Left ventricle myocardium inferior (tissue), 1 donor: ENCODE measurements at regions not wholly inside any gene's neighbourhood (a gene's known extent, or its start where the extent isn't known, plus 50 kb on each side); places are given as distances from the start of the nearest gene placed in this dataset.

Source experiments
- DNase-seq: peaks from one replicate; pipeline ENCODE4 v3.0.0-alpha.2; 2020
- H3K27ac ChIP-seq: fragments of 200-600 bp; replicated peaks from 2 replicates; pipeline ENCODE4 v1.8.0; 2021
- H3K27me3 ChIP-seq: fragments of 200-600 bp; 2 replicates; pipeline ENCODE4 v1.8.0; 2021; ENCODE audit warnings: low read depth
- H3K36me3 ChIP-seq: fragments of 200-600 bp; 2 replicates; pipeline ENCODE4 v1.8.0; 2021
- H3K4me1 ChIP-seq: fragments of 200-600 bp; 2 replicates; pipeline ENCODE4 v1.8.0; 2021
- H3K4me3 ChIP-seq: fragments of 200-600 bp; 2 replicates; pipeline ENCODE4 v1.8.0; 2021; ENCODE audit warnings: mild to moderate bottlenecking, moderate library complexity
- H3K9me3 ChIP-seq: fragments of 200-600 bp; replicated peaks from 2 replicates; pipeline ENCODE4 v1.8.0; 2021
- intact Hi-C: fragments of 100-400 bp; cut with micrococcal nuclease; formaldehyde crosslinking; loops from one replicate; pipeline ENCODE4 v1.11.0; 2022
- TF ChIP-seq, protein P1 (sequence below): fragments of 200-600 bp; IDR thresholded peaks from 2 replicates; pipeline ENCODE4 v1.8.0; 2021; ENCODE audit warnings: antibody characterized with exemption, mild to moderate bottlenecking, borderline replicate concordance
- donor health status: DM: no; HTN: yes; CAD: no; lungs with severe emphysema.

GRCh38 chr1:95353194-95353593 lies 119.2 kb downstream of the RWDD3 start:
- no peaks in the 10 kb centered on the region for H3K36me3 ChIP-seq
- intact Hi-C loops: no loop called here
- TF ChIP-seq, protein P1, sequence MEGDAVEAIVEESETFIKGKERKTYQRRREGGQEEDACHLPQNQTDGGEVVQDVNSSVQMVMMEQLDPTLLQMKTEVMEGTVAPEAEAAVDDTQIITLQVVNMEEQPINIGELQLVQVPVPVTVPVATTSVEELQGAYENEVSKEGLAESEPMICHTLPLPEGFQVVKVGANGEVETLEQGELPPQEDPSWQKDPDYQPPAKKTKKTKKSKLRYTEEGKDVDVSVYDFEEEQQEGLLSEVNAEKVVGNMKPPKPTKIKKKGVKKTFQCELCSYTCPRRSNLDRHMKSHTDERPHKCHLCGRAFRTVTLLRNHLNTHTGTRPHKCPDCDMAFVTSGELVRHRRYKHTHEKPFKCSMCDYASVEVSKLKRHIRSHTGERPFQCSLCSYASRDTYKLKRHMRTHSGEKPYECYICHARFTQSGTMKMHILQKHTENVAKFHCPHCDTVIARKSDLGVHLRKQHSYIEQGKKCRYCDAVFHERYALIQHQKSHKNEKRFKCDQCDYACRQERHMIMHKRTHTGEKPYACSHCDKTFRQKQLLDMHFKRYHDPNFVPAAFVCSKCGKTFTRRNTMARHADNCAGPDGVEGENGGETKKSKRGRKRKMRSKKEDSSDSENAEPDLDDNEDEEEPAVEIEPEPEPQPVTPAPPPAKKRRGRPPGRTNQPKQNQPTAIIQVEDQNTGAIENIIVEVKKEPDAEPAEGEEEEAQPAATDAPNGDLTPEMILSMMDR: no peak
- H3K9me3 ChIP-seq: no peaks in the 10 kb centered on the region
- no peak overlapping the region for H3K4me3 ChIP-seq
- H3K27ac ChIP-seq: no peak overlapping the region
- DNase-seq: no peak
- H3K4me1 ChIP-seq: no peaks in the 10 kb centered on the region
- no peaks in the 10 kb centered on the region for H3K27me3 ChIP-seq

- Histone ChIP-seq H3K4me3 (no peak overlapping the region), H3K9me3 (no peaks in the 10 kb centered on the region), H3K4me1 (no peaks in the 10 kb centered on the region), H3K27me3 (peaks cover 6% of the 10 kb centered on the region), H3K27ac (no peak overlapping the region), H3K36me3 (no peaks in the 10 kb centered on the region)
- DNase-seq: no peak
- TF ChIP-seq, protein P1: no peak
- intact Hi-C loops: no loop called here
Observed at GRCh38 chr1:95364546-95364945, 130.5 kb downstream of the RWDD3 start.

- Histone ChIP-seq H3K36me3 (no peaks in the 10 kb centered on the region), H3K9me3 (no peaks in the 10 kb centered on the region), H3K4me3 (no peak overlapping the region), H3K27ac (no peak overlapping the region), H3K27me3 (peaks cover 6% of the 10 kb centered on the region), H3K4me1 (no peaks in the 10 kb centered on the region)
- no peak for DNase-seq
- intact Hi-C loops: no loop called here
- TF ChIP-seq, protein P1: no peak
Observed at GRCh38 chr1:95366498-95366897, 132.5 kb downstream of the RWDD3 start.

GRCh38 chr1:95368178-95368577 lies 134.2 kb downstream of the RWDD3 start:
- Histone ChIP-seq H3K27me3 (no peaks in the 10 kb centered on the region), H3K9me3 (no peaks in the 10 kb centered on the region), H3K27ac (no peak overlapping the region), H3K4me3 (no peak overlapping the region), H3K4me1 (no peaks in the 10 kb centered on the region), H3K36me3 (no peaks in the 10 kb centered on the region)
- DNase-seq: no peak
- TF ChIP-seq, protein P1: no peak
- intact Hi-C loops: no loop called here

GRCh38 chr1:95369985-95370690 lies 136.1 kb downstream of the RWDD3 start:
- TF ChIP-seq, protein P1: no peak
- Histone ChIP-seq H3K4me1 (no peaks in the 10 kb centered on the region), H3K36me3 (no peaks in the 10 kb centered on the region), H3K27me3 (no peaks in the 10 kb centered on the region), H3K27ac (no peak overlapping the region), H3K9me3 (no peaks in the 10 kb centered on the region), H3K4me3 (no peak overlapping the region)
- no peak for DNase-seq
- intact Hi-C loops: no loop called here
